ENCODE measurements at regions not wholly inside any gene's neighbourhood (a gene's known extent, or its start where the extent isn't known, plus 50 kb on each side); places are given as distances from the start of the nearest gene placed in this dataset.

- TF ChIP-seq CTCF (IDR thresholded peaks at IDR 0.05; ENCODE audit: borderline replicate concordance, extremely low read depth, low read length, poor library complexity, severe bottlenecking) (no peak), EZH2 (IDR thresholded peaks at IDR 0.05; ENCODE audit: borderline replicate concordance, low read depth, low read length, severe bottlenecking) (no peak)
These were observed 123.8 kb downstream of the DMRT2 start for GRCh38 chr9:1173993-1174392.

Measured in DND-41 (cell line).